HFF-Myc (cell line): ENCODE measurements at regions not wholly inside any gene's neighbourhood (a gene's known extent, or its start where the extent isn't known, plus 50 kb on each side); places are given as distances from the start of the nearest gene placed in this dataset.

Experiments used
- DNase-seq: peaks from one replicate; pipeline ENCODE4 v3.0.0-alpha.2; 2011; ENCODE audit warnings: low read depth; ENCODE audit errors: extremely low read depth
- H3K4me3 ChIP-seq: replicated peaks from 2 replicates; pipeline ENCODE4 v1.5.1; 2011; ENCODE audit warnings: low read depth, mild to moderate bottlenecking, control low read depth, low read length
- TF ChIP-seq, protein P1 (sequence below): IDR thresholded peaks from 2 replicates; pipeline ENCODE4 v1.5.1; 2012; ENCODE audit warnings: mild to moderate bottlenecking, low read depth, low read length, control low read depth; ENCODE audit errors: missing control alignments

DNA sequence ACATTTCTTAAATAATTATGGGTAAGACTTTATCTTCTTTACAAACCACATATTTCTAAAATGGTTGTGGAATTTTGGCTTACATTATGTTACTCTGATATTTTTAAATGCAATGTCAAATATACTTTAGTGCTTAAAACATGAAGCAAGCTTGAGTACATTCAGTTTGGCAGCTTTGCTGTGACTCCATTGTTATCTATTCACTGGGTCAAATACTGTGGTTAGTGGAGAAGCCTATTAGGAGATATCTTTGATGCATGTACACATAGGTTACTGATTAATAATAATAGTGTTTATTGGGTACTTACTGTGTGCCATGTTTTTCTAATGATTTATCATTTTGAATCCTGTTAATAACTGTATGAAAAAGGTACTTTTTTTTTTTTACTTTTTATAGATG lies 520.4 kb upstream of the B3GALT2 start:
- TF ChIP-seq, protein P1, sequence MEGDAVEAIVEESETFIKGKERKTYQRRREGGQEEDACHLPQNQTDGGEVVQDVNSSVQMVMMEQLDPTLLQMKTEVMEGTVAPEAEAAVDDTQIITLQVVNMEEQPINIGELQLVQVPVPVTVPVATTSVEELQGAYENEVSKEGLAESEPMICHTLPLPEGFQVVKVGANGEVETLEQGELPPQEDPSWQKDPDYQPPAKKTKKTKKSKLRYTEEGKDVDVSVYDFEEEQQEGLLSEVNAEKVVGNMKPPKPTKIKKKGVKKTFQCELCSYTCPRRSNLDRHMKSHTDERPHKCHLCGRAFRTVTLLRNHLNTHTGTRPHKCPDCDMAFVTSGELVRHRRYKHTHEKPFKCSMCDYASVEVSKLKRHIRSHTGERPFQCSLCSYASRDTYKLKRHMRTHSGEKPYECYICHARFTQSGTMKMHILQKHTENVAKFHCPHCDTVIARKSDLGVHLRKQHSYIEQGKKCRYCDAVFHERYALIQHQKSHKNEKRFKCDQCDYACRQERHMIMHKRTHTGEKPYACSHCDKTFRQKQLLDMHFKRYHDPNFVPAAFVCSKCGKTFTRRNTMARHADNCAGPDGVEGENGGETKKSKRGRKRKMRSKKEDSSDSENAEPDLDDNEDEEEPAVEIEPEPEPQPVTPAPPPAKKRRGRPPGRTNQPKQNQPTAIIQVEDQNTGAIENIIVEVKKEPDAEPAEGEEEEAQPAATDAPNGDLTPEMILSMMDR, result no peak
- H3K4me3 ChIP-seq, result no peak overlapping the region
- no peak for DNase-seq

- no peak overlapping the region for H3K4me3 ChIP-seq
- no peak for DNase-seq
- TF ChIP-seq, protein P1, result no peak
Observed at GRCh38 chr1:193705554-193705981, 519.2 kb upstream of the B3GALT2 start.

GRCh38 chr1:193703655-193704054 lies 517.2 kb upstream of the B3GALT2 start:
- no peak for DNase-seq
- H3K4me3 ChIP-seq, result no peak overlapping the region
- TF ChIP-seq, protein P1, result no peak

DNA sequence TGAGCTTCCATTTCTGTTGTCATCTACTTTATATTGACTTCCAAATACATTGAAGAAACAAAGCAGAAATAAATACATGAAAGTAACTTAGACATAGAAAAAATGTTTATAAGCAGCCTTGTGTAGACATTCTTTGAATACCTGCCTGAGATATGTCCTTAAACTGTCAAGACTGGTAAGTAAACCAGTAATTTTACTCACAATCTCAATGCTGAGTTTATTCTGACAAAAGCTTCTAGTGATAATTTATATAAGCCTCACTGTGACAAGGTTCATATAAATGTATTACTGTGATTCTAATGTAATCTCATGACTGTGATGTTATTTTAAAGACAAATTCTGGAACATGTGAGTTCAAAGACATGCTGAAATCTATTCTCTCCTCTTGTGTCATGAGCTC lies 516.7 kb upstream of the B3GALT2 start:
- TF ChIP-seq, protein P1, result no peak
- DNase-seq, result no peak
- no peak overlapping the region for H3K4me3 ChIP-seq

- TF ChIP-seq, protein P1, result no peak
- DNase-seq, result no peak
- H3K4me3 ChIP-seq, result no peak overlapping the region
Observed at GRCh38 chr1:193701759-193702158, 515.3 kb upstream of the B3GALT2 start.

DNA sequence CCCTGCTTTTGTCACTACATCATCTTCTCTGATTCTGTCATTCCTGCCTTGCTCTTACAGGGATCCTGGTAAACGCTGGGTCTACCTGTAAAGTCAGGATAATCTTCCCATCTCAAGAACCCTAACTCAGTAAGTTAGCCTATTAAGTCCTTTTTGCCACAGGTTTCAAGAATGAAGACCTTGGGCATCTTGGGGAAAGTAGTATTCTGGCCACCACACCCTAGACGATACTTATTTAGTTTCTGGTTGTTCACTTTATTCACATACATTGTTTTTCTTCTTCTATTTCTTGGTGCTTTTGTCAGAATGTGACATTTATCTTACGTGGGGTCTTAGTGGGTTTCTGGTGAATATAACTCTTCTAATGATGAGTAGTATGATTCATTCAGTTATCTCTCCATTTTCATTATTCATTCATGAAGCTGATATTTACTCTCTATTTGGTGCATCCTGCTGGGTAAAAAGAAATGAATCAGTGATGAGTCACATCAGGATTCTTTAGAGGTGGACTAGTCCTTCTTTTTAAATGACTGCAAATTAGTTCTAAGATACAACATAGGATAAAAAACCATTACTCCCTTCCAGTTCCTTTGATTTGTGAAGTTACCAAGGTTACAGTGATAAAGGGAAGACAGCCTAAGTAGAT lies 514.4 kb upstream of the B3GALT2 start:
- no peak for DNase-seq
- H3K4me3 ChIP-seq, result no peak overlapping the region

More for the DNA sequence above, 514.4 kb upstream of the B3GALT2 start:
- TF ChIP-seq, protein P1, result no peak
